K562 (cell line): ENCODE measurements at regions not wholly inside any gene's neighbourhood (a gene's known extent, or its start where the extent isn't known, plus 50 kb on each side); places are given as distances from the start of the nearest gene placed in this dataset.

ENCODE experiments used
- ARID3A ChIP-seq: IDR thresholded peaks from 2 replicates; pipeline ENCODE4 v1.6.1; 2012; ENCODE audit warnings: low read depth, low read length, improper control_type of control experiment, borderline replicate concordance
- FOS ChIP-seq: IDR thresholded peaks from 3 replicates; pipeline ENCODE4 v1.6.1; 2011; ENCODE audit not compliant: insufficient read length; ENCODE audit errors: extremely low read depth
- MAZ ChIP-seq, 2 experiments: fragments of 450-650 bp in 1 of 2; sonication (generic) in 1 of 2; formaldehyde crosslinking; IDR thresholded peaks in 1 of 2; conservative IDR thresholded peaks in 1 of 2; 2 replicates each; pipeline versions ENCODE4 v1.4.0 to v1.5.0; 2020; ENCODE audit warnings: mild to moderate bottlenecking in 1 of 2, missing genetic modification reagents in 1 of 2
- NEUROD1 ChIP-seq: fragments of 150-350 bp; IDR thresholded peaks from 2 replicates; pipeline ENCODE4 v1.6.1; 2014; ENCODE audit warnings: borderline replicate concordance, low read length, low read depth; ENCODE audit not compliant: partially characterized antibody
- PTBP1 ChIP-seq: fragments of 200-400 bp; formaldehyde crosslinking; IDR thresholded peaks from 2 replicates; pipeline ENCODE4 v1.6.1; 2017; ENCODE audit warnings: low read depth, low read length
- REST ChIP-seq, 2 experiments: fragments of 450-650 bp; formaldehyde crosslinking in 1 of 2; IDR thresholded peaks; 2 replicates each; pipeline versions ENCODE4 v1.4.0 to v1.6.1; 2014 to 2020; ENCODE audit warnings: mild to moderate bottlenecking in 2 of 2, borderline replicate concordance in 1 of 2, low read depth in 1 of 2
- SMARCA5 ChIP-seq: fragments of 450-650 bp; IDR thresholded peaks from 2 replicates; pipeline ENCODE4 v1.6.1; 2016
- TAF1 ChIP-seq: IDR thresholded peaks from 2 replicates; pipeline ENCODE4 v1.6.1; 2011; ENCODE audit warnings: mild to moderate bottlenecking, low read length, moderate library complexity; ENCODE audit not compliant: insufficient read depth, control insufficient read depth, severe bottlenecking; ENCODE audit errors: extremely low read depth
- ZC3H11A ChIP-seq: IDR thresholded peaks from 2 replicates; pipeline ENCODE4 v1.6.1; 2012; ENCODE audit warnings: low read depth, low read length, improper control_type of control experiment
- ZNF24 ChIP-seq: fragments of 450-650 bp; IDR thresholded peaks from 2 replicates; pipeline ENCODE4 v1.6.1; 2016

DNA sequence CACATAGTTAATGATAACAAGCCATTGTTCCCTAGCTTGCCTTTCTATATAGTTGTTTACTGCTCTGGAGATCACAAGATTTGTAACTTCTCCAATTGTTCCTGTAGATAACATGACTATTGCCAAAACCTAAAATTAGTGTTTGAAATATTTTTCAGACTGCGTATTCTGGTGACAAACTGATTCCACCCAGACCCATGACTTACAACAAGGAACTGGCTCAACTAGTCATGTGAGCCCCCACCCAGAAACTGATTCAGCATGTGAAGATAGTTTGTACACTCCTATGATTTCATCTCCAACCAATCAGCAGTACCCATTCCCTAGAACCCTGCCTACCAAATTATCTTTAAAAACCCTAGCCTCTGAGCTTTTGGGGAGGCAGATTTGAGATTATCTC, 131.4 kb upstream of the BCL9 start:
- TF ChIP-seq ARID3A (no peak), ZNF24 (no peak), MAZ (CRISPR knock-in tag; conservative IDR thresholded peaks at IDR 0.05 in 1 of 2, IDR thresholded peaks at IDR 0.05 in 1 of 2) (no peak), PTBP1 (no peak), NEUROD1 (no peak), TAF1 (no peak), ZC3H11A (no peak), REST (IDR thresholded peaks at IDR 0.05; ENCODE audit: borderline replicate concordance) (no peak), REST (CRISPR knock-in tag; IDR thresholded peaks at IDR 0.05; ENCODE audit: low read depth) (no peak), FOS (no peak), SMARCA5 (no peak)
